ENCODE measurements at regions not wholly inside any gene's neighbourhood (a gene's known extent, or its start where the extent isn't known, plus 50 kb on each side); places are given as distances from the start of the nearest gene placed in this dataset.
A peak's percentile ranks its signal among the peaks of the same experiment; 100 is the strongest.

DNA sequence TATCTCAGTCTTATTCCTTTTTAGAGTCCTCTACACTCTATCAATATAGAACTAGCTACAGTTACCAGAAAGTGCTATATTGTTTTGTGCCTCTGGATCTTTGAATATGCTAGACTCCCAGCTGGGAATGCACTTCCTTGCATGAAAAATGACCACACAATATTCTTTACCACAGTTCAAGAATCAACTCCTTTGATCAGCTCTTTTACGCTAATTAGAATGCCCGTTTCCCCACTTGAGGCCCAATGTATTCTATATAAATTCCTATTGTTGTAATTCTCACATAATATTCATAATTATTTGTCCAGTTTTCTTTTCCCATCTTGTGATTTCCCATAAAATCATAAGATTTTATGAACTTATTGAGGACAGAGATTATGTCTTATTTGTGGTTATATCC lies 142.2 kb downstream of the UBE2E3 start:
- 92 to 94% methylated on average over 2 of the region's 2 CpGs for WGBS, 2 donors
- Histone ChIP-seq H3K27ac (no peak overlapping the region), H3K36me3 (replicated peaks in 1 of 2; ENCODE audit: insufficient read depth in 1 of 2, low read depth in 2 of 2) (no peaks in the 10 kb centered on the region), H3K9me3 (no peaks in the 10 kb centered on the region), H3K4me1 (no peaks in the 10 kb centered on the region), H3K27me3 (no peaks in the 10 kb centered on the region), H3K4me3 (no peak overlapping the region)
- ATAC-seq (no peak), DNase-seq (no peak)
- TF ChIP-seq, protein P1, sequence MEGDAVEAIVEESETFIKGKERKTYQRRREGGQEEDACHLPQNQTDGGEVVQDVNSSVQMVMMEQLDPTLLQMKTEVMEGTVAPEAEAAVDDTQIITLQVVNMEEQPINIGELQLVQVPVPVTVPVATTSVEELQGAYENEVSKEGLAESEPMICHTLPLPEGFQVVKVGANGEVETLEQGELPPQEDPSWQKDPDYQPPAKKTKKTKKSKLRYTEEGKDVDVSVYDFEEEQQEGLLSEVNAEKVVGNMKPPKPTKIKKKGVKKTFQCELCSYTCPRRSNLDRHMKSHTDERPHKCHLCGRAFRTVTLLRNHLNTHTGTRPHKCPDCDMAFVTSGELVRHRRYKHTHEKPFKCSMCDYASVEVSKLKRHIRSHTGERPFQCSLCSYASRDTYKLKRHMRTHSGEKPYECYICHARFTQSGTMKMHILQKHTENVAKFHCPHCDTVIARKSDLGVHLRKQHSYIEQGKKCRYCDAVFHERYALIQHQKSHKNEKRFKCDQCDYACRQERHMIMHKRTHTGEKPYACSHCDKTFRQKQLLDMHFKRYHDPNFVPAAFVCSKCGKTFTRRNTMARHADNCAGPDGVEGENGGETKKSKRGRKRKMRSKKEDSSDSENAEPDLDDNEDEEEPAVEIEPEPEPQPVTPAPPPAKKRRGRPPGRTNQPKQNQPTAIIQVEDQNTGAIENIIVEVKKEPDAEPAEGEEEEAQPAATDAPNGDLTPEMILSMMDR (IDR thresholded peaks at IDR 0.05), result no peak
- no peak for TF ChIP-seq POLR2A (IDR thresholded peaks at IDR 0.05)
- intact Hi-C loops (cut with DNase I), result no loop called here

DNA sequence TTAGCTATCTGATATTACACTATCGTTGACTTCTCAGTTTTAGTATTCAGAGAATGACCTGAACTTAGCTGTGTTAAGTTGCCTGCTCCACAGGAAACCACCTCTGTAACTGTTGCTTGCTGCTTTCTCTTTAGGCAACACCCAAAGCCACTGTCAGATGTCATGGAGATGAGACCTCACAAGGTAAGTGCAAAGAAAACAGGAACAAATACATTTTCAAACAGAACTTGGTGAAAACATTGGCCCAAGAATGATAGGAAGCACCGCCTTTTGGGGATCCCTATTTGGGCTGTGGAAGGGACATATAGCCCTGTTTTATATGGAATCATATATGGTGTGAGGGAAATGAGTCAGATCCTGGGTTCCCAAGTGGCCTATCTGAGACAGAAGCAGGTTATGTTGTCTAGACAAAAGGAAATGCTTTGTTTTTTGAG lies 143.4 kb downstream of the UBE2E3 start:
- Histone ChIP-seq H3K27ac (no peak overlapping the region), H3K4me1 (no peaks in the 10 kb centered on the region), H3K9me3 (no peaks in the 10 kb centered on the region), H3K36me3 (replicated peaks in 1 of 2; ENCODE audit: insufficient read depth in 1 of 2, low read depth in 2 of 2) (no peaks in the 10 kb centered on the region), H3K4me3 (no peak overlapping the region), H3K27me3 (no peaks in the 10 kb centered on the region)
- DNase-seq, result no peak
- intact Hi-C loops (cut with DNase I), result no loop called here
- WGBS, 2 donors, result 81 to 87% methylated on average over 2 of the region's 2 CpGs
- ATAC-seq, result no peak
- TF ChIP-seq POLR2A (IDR thresholded peaks at IDR 0.05), result no peak
- TF ChIP-seq, protein P1 (IDR thresholded peaks at IDR 0.05), result no peak

DNA sequence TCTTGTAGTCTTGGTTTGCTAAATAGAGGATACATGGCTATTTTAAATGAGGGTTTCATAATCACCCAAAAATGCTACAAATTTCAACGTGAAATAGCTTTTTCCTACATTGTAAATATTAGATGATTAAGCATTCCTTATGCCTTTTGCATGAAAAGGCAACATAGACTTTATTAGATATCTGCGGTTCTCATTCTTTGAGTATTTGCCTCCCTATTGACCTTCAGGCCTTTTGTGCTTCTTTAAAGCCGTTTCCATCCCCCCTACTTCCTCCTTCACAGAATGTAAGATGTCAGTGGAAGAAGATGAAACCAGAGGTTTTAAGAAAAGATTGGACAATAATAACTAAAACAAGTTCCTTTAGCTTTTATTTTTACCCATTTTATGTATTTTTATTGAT lies 144.1 kb downstream of the UBE2E3 start:
- no peaks in the 10 kb centered on the region for H3K36me3 ChIP-seq (replicated peaks in 1 of 2; ENCODE audit: insufficient read depth in 1 of 2, low read depth in 2 of 2)
- no peak for TF ChIP-seq POLR2A (IDR thresholded peaks at IDR 0.05)
- TF ChIP-seq, protein P1 (IDR thresholded peaks at IDR 0.05), result no peak
- H3K4me3 ChIP-seq, result no peak overlapping the region
- no peaks in the 10 kb centered on the region for H3K4me1 ChIP-seq
- intact Hi-C loops (cut with DNase I), result no loop called here
- no peaks in the 10 kb centered on the region for H3K9me3 ChIP-seq
- DNase-seq (no peak), ATAC-seq (no peak)
- no peaks in the 10 kb centered on the region for H3K27me3 ChIP-seq
- peak overlapping the region in 1 of 4 donors; percentile 21 for H3K27ac ChIP-seq
- WGBS, 2 donors, result 55 to 68% methylated on average over 3 of the region's 3 CpGs

DNA sequence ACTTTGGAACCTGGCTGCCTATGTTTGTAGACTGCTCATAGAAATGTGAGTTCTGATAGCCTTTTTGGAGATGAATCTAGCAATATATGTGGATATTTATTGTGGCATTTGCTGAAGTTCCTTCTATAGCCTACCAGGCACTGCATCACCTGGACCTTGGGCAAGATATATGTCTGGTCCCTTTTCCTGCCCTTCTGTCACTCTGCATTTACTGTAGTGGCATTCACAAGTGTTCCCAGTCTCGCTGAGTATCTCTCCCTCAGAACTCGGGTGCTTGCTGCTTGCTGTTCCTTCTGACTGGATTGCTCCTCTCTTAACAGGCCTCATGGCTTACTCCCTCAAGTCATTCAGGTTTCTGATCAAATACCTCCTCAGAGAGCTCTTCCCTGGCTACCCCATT lies 145.0 kb downstream of the UBE2E3 start:
- no peak for ATAC-seq
- TF ChIP-seq, protein P1 (IDR thresholded peaks at IDR 0.05), result no peak
- no peak for TF ChIP-seq POLR2A (IDR thresholded peaks at IDR 0.05)
- Histone ChIP-seq H3K27ac (no peak overlapping the region), H3K27me3 (no peaks in the 10 kb centered on the region), H3K4me3 (no peak overlapping the region), H3K9me3 (no peaks in the 10 kb centered on the region), H3K4me1 (no peaks in the 10 kb centered on the region), H3K36me3 (replicated peaks in 1 of 2; ENCODE audit: insufficient read depth in 1 of 2, low read depth in 2 of 2) (no peaks in the 10 kb centered on the region)
- DNase-seq, result no peak
- intact Hi-C loops (cut with DNase I), result no loop called here
- 72 to 75% methylated on average over 2 of the region's 2 CpGs for WGBS, 2 donors

DNA sequence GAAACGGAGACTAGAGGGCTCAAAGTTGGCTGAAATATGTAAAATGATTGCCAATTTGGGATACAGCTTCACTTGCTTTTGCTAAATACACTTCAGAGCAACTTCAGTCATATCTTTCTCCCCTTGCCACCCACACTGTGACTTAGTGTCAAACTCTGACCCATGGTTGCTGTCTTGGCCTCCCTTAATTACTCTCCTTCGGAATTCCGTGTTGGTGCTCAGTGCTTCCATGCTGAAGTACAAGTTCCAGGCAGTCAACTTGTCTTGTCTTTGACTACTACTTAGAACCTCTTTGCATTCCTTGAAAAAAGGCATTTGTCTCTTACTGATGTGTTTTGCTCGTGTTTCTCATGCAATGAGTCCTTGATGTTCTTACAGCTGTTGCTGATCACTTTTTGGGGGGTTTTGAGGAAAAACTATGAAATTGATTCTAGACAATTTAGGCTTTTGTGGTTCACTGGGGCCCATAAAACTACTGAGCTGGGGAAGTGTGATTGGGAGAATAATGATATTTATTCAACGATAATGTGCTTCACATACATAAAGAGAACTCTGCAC lies 146.0 kb downstream of the UBE2E3 start:
- DNase-seq (no peak), ATAC-seq (no peak)
- WGBS, 2 donors, result 89 to 94% methylated on average over 5 of the region's 5 CpGs
- H3K27me3 ChIP-seq, result no peaks in the 10 kb centered on the region
- H3K4me1 ChIP-seq, result no peaks in the 10 kb centered on the region
- no peak overlapping the region for H3K27ac ChIP-seq
- TF ChIP-seq, protein P1 (IDR thresholded peaks at IDR 0.05), result no peak
- TF ChIP-seq POLR2A (IDR thresholded peaks at IDR 0.05), result no peak
- no peak overlapping the region for H3K4me3 ChIP-seq
- H3K36me3 ChIP-seq (replicated peaks in 1 of 2; ENCODE audit: insufficient read depth in 1 of 2, low read depth in 2 of 2), result no peaks in the 10 kb centered on the region
- intact Hi-C loops (cut with DNase I), result no loop called here
- no peaks in the 10 kb centered on the region for H3K9me3 ChIP-seq
